GM18505 (cell line): ENCODE measurements at regions not wholly inside any gene's neighbourhood (a gene's known extent, or its start where the extent isn't known, plus 50 kb on each side); places are given as distances from the start of the nearest gene placed in this dataset.

Source experiments
- ATAC-seq: cut with Tn5 transposase; IDR thresholded peaks from one replicate; pipeline ENCODE4 v1.9.1; 2021; ENCODE audit not compliant: unreplicated experiment
- POLR2A ChIP-seq: IDR thresholded peaks from 4 replicates; pipeline ENCODE4 v1.6.1; 2011; ENCODE audit warnings: borderline replicate concordance; ENCODE audit not compliant: insufficient read depth, insufficient read length; ENCODE audit errors: extremely low read depth

DNA sequence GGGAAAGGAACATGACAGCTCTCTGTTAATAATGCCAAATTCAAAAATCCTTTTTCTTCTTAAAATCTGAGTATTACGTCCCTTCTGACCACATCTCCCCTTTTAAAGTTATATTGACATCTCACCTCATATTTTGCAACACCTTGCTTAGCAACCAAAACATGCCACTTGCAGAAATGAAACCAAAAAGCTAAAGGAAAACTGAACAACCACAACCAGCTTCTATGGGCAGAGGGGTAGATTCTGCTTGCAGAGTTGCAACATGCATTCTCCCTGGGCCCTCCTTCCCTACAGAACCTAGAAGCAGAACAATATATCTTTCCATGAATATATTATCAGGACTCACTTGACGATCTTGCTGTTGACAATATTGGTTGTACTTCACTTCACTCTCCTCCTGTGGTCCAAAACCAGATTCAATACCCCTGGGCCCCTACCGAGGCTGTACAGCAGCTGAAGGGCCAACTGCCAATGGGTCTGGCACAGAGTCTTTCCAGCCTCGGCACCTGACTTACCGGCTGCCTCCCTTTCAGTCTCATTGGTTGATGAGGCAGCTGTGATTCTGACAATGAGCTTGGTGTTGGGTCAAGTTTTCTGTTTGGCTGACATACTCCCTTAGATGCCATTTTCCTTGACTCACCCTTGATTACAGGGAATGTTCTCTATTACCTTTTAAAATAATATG lies 616.6 kb downstream of the ZEB2 start:
- no peak for TF ChIP-seq POLR2A
- no peak for ATAC-seq

DNA sequence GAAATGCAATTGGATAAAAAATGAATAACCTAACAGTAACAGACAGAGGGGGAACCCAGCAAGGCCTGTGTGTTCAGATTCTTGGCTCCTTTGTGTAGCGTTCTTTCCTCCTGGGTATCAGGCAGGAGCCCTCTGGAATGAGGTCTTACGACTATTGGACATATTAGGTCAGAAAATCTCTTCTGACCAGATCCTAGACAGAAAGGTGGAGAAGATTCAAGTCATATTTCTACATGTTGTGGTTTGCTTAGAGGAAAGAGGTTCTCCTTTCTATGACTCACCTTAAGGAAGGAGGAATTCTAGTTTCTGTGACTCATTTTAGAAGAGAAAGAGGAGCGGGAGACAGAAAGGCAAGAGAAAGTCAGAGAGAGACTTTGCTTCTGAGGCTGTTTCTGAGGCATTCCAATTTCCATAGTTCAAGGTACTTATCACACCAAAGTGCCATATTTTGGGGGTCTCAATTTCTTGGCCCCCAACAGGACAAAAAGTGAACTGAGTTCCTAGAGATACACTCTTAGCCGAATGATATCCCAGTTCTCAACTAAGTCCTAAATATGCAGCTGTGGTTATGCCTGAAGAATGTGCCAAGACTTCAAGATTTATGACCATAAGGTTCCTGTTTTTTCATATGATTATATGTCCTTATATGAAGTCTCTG lies 618.6 kb downstream of the ZEB2 start:
- no peak for TF ChIP-seq POLR2A
- no peak for ATAC-seq

DNA sequence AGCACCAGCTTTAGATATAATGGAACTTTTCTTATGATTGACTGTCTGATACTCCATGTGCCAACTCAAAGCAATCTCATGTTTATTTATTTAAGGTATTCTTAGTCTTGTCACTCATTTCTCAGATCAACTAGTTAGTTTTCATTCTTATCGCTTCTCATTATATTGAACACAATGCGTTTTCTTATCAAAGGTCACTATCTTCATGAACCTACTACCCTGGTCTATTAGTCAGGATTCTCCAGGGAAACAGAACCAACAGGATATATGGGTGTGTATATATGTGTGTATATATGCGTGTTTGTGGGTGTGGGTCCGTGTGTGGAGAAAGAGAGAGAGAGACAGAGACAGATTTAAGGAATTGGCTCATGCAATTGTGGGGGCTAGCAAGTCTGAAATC lies 619.9 kb downstream of the ZEB2 start:
- no peak for TF ChIP-seq POLR2A
- ATAC-seq: no peak

DNA sequence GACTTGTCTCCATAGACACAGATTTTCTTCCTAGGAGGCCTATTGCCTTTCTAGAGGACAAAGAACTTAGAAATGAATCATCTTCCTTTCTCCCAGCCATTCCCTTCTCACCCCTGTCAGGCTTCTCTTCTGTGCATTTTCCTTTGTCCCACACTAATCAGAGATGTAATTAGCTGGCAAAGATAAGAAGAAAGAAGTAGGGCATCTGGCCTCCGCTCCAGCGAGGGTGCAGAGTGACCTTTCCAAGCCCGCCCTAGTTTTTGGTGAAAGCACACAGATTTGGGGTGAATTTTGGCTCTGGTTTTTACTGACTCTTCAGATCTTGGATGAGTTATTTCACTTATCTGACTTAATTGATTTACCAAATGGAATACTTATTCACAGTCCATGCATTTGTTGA lies 626.5 kb downstream of the ZEB2 start:
- TF ChIP-seq POLR2A: no peak
- no peak for ATAC-seq

DNA sequence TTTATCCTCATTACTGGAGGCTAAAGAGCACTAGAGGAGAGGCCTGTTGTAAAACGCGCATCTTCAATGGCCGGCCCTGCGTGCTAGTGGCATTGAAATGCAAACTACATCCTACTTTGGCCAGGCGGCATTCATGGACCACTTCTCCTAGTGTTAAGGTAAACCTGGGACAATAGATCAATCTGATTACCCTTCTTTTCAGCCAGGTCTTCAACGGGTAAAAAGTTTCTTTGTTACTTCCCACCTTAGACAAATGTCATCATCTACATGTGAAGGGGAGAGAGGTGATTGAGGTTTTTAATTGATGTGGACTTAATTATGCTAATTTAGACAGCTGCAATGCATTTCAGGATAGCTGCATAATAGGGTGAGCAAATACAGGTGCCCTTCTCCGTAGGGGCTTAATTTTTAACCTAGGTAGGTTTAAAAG lies 628.0 kb downstream of the ZEB2 start:
- no peak for ATAC-seq
- no peak for TF ChIP-seq POLR2A

DNA sequence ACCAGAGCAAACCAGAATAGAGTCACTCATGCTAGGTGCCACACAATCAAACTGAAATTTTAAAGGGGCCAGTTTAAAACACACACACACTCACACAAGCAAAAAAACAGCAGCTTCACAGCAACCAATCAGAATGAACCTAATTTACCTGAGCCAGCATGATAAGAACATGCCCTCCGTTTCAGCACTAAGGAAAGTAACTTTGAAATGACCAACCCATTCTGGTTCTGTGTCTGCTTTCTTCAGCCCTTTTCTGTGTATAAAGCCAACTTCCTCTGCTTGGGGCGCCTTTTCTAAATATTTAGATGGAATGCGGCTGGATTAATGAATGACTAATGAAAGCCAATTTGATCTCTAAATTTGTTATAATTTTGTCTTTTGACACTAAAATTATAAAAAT lies 629.1 kb downstream of the ZEB2 start:
- TF ChIP-seq POLR2A: no peak
- ATAC-seq: no peak

DNA sequence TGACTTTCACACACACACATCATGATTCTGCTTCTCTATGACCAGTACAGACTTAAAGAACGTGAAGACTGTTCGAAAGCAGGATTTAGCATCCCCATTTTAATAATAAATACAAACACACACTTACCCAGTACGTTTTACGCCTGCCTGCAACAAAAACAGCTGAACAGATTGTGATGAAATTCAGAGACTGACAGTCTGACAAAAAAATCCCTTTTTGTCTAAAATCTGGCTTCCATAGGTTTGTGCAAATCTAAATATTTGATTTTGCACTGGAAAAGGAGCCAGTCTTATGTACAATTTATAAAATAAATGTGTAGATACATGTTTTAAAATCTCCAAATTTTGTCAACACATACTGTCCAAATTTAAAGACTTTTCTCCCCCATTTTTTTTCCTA lies 630.7 kb downstream of the ZEB2 start:
- no peak for TF ChIP-seq POLR2A
- no peak for ATAC-seq

DNA sequence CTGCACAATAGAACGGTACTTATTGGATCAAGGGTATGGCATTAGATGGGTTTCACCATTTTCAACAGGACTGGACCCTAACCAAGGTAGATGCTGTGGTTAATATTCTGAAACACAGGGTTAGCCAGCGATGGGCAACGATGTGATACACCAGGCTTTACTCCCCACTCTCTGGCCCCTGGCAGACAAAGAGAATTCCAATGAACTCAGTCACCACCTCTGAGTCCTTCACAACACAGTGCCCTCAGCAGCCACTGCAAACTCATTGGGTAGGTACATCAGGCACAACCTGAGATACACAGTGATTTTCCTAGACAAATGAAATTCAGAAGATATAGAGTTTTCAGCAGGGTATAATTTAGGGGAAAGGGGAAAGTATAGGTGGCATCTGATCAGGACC lies 634.5 kb downstream of the ZEB2 start:
- ATAC-seq: no peak
- no peak for TF ChIP-seq POLR2A

DNA sequence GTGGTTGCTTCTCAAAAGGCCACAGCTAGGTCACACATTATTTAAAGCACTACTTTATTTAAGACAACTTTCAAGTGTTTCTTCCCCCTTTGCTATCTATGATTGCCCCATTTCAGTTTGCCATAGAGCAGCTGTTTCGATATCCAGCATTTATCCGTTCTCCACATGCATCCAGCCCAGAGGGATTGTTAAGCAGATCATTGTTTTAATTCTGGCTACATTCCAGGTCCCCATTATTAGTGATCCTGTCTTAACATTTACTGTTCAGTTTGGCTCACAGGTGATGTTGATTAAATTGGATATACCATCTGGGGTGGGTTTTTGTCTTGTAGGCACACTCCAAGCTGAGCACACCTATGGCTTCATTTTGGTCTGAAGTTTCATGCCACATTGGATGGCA lies 638.7 kb downstream of the ZEB2 start:
- ATAC-seq: no peak
- no peak for TF ChIP-seq POLR2A

DNA sequence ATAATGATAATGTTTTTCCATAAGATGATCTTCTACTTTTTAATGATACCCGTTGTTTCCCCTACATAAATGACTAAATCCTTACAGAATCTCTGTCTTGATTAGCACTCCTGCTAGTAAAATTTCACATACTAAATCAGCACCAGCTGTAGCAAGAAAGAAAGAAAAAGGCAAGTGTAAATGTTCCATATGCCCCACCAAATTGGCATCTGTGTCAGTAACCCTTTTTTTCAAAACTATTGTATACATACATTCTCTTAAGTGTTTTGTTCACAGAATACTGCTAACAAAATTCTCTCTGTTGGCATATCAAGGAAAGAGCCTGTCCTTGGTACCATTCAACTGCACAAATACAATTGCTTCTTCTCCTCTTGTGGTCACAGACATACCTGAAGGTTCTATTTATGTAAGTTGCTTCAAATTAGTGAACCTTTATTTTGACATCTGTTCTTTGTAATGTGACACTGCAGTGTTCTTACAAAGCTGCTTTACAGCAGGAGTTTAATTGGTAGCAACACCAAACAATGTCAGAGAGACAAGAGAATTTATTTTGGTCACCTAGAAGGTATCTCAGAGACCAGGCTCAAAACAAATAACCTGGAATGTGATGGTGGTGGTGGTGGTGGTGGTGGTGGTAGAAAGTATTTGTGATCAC lies 641.9 kb downstream of the ZEB2 start:
- no peak for ATAC-seq

DNA sequence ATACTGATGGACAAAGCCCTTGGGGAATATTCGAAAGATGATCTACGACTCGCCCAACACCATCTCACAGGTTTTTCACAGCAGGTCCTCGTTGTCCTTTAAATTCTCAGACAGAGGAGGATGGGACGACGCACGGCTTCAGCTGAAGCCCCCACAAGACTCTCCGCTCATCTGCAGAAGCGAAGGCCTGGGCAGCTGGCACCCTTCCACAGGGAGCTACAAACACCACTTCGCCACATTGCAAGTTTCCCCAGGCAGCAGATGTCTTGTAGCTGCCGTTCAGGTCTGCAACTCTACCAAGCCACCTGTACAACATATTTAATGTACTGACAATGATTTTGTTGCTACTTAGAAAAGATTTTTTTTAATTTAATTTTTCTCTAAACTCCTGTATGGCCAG lies 642.9 kb downstream of the ZEB2 start:
- TF ChIP-seq POLR2A: no peak
- ATAC-seq: no peak

More for the DNA sequence above, 641.9 kb downstream of the ZEB2 start:
- no peak for TF ChIP-seq POLR2A

DNA sequence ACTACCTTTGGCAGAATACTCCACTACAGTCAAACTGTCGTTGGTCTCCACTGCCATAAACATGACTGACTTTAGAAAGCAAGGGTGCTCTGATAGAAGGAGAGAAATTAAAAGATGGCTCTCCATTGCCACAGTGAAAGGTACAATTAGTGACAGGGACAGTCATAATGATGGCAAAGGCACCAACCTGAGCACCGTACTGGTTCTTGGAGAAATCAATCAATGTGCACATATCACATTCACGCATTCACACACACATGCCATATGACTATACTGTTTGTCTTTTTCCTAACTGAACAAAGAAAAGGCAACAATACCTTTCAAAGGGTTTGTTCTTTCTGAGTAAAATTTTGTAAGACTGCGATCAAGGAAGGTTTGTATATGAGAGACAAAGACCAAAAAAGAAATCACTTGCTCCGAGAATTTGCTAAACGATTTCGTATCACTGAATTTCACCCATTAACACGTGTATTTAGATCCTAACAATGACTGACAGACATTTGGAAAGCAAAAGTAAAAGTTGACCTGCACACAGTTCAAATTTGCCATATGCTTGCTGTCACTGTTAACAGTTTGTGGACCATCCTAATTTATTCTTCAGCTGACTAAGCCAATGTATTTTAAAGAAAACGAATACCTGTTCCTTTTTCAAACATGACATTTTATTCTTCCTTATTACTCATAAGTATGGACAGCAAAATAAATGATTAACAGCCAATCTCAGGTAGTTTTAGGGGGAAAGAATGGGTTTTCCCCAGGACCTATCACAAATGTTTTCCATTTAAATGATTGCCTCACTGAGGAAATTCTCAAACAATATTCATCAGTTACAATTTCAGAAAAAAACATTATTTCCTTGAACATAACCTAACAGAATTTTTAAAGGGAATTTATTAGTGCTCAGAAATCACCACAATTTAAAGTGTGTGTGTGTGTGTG lies 644.4 kb downstream of the ZEB2 start:
- TF ChIP-seq POLR2A: no peak
- ATAC-seq: no peak

DNA sequence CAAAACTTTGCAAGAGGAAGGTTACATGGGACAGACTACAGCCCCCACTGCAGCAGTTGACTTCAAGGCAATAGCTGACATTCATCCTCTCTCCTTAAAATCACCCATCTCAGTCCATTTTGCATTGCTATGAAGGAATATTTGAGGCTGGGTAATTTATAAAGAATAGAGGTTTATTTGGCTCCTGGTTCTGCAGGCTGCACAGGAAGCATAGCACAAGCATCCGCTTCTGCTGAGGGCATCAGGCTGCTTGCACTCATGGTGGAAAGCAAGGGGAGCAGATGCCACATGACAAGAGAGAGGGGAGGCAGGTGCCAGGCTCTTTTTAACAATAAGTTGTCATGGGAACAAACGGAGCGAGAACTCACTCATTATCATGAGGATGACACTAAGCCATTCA lies 646.0 kb downstream of the ZEB2 start:
- no peak for TF ChIP-seq POLR2A
- ATAC-seq: no peak
